ENCODE measurements at regions not wholly inside any gene's neighbourhood (a gene's known extent, or its start where the extent isn't known, plus 50 kb on each side); places are given as distances from the start of the nearest gene placed in this dataset. TPM values are rescaled to one million over a fixed set of nuclear protein-coding genes. Genes with fewer than 3 reads are reported as not detected.

- ATAC-seq: no peak
- H3K4me3 ChIP-seq: no peak overlapping the region
- H3K36me3 ChIP-seq: no peaks in the 10 kb centered on the region
- no peaks in the 10 kb centered on the region for H3K27me3 ChIP-seq (ENCODE audit: low read depth)
- no peak for TF ChIP-seq CTCF (IDR thresholded peaks at IDR 0.05)
- intact Hi-C loops (cut with DNase I): no loop called here
- H3K9me3 ChIP-seq: no peaks in the 10 kb centered on the region
- H3K4me1 ChIP-seq: no peaks in the 10 kb centered on the region
- no peak overlapping the region for H3K27ac ChIP-seq
- no peak for DNase-seq
Observed at GRCh38 chr6:98777762-98778161, 56.6 kb upstream of the POU3F2 start.

- TF ChIP-seq CTCF (IDR thresholded peaks at IDR 0.05): no peak
- H3K27me3 ChIP-seq (ENCODE audit: low read depth): peaks cover 5% of the 10 kb centered on the region
- DNase-seq (no peak), ATAC-seq (no peak)
- no peaks in the 10 kb centered on the region for H3K9me3 ChIP-seq
- H3K4me3 ChIP-seq: no peak overlapping the region
- no peaks in the 10 kb centered on the region for H3K4me1 ChIP-seq
- H3K27ac ChIP-seq: no peak overlapping the region
- intact Hi-C loops (cut with DNase I): no loop called here
- H3K36me3 ChIP-seq: no peaks in the 10 kb centered on the region
Observed at GRCh38 chr6:98779618-98780017, 54.8 kb upstream of the POU3F2 start.

- no peak for ATAC-seq
Observed at GRCh38 chr6:98782772-98783171, 51.6 kb upstream of the POU3F2 start.

GRCh38 chr6:98783578-98783977 is 50.8 kb upstream of the POU3F2 start:
- H3K27ac ChIP-seq: no peak overlapping the region
- no peak overlapping the region for H3K4me3 ChIP-seq
- H3K4me1 ChIP-seq: no peaks in the 10 kb centered on the region
- DNase-seq (no peak), ATAC-seq (no peak)
- TF ChIP-seq CTCF (IDR thresholded peaks at IDR 0.05): no peak
- no peaks in the 10 kb centered on the region for H3K9me3 ChIP-seq
- H3K27me3 ChIP-seq (ENCODE audit: low read depth): peaks cover 16% of the 10 kb centered on the region
- intact Hi-C loops (cut with DNase I): no loop called here
- H3K36me3 ChIP-seq: no peaks in the 10 kb centered on the region

More at GRCh38 chr6:98782772-98783171, 51.6 kb upstream of the POU3F2 start:
- H3K9me3 ChIP-seq: no peaks in the 10 kb centered on the region
- no peak overlapping the region for H3K4me3 ChIP-seq
- peaks cover 16% of the 10 kb centered on the region for H3K27me3 ChIP-seq (ENCODE audit: low read depth)
- no peak for DNase-seq
- TF ChIP-seq CTCF (IDR thresholded peaks at IDR 0.05): no peak
- H3K27ac ChIP-seq: no peak overlapping the region
- intact Hi-C loops (cut with DNase I): no loop called here
- no peaks in the 10 kb centered on the region for H3K4me1 ChIP-seq
- H3K36me3 ChIP-seq: no peaks in the 10 kb centered on the region

Small RNA genes in the stretch of these regions (microRNA-seq; reads per million reads assigned to microRNA genes)
- not detected for gene MIR2113 (ENCODE audit: borderline number of aligned reads)
